Pulmonary artery endothelial cell (primary cell): ENCODE measurements at regions not wholly inside any gene's neighbourhood (a gene's known extent, or its start where the extent isn't known, plus 50 kb on each side); places are given as distances from the start of the nearest gene placed in this dataset.

ENCODE experiments used
- DNase-seq: peaks from one replicate; pipeline ENCODE4 v3.0.0-alpha.2; 2011; ENCODE audit warnings: low read depth, low spot score

DNA sequence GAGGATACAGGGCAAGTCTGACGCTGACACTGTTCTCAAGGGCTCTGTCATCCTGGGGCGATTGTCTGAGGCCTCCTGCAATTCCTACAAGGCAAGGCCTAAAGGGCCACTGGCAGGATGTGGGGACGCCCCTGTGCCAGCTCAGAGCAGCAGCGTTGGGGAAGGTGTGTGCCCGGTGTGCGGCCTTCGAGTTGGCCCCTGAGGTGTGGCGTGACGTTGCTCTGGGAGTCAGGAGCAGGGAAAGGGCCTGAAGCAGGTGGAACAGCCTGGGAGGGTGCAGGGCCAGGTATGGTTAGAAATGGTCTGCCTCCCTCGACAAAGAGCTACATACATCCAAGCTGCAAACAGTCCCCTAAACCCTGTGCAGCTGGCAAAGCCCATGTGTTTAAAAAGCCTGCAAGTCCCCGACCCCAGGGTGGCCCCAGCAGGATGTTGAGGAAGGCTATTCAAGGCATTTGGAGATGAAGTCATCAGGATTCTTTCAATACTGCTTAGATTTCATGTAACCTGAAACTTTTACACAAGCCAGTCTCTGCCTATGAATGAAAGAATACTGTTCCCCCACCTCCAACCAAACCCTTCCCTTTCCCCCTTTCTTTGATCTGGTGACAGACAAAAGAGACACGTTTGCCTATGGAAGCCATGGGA, 142.5 kb upstream of the TNS3 start:
- peak; percentile 15 for DNase-seq

DNA sequence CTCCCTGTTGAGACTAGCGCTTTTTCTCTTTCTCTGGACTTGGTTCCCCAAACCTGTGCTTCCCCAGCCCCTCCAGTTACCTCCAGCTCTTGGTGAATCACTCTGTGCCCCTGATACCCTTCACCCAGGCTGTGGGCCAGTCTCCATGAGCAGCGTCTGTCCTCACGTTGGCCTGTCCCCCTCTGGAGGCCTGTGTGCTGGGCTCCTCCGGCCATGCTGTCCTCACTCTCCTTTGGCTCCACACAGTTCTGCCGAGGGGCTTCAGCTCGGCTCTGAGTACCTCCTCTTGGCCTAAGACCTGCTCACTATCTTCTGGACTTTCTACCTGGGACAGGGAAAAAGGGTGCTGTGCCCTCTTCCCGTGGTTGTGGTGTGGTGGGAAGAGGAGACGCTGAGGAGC, 140.2 kb upstream of the TNS3 start:
- no peak for DNase-seq

DNA sequence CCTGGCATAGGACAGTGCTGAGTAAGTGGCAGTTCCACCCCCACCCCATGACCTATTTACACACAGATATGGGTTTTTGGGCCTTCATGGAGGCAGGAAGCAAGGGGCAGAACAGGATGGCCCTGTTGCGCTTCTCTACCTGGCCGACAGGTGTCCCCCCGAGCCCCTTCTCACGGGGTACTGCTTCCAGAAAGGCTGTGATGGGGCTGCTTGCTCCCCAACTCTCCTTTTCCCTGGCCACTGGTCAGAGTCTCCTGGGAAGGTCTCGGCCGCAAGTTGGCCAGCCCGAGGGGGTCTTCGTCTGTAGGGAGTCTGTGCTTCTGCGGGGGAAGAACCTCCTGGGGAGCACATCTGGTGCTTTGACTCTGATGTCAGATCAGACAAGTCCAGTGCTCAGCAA, 139.8 kb upstream of the TNS3 start:
- DNase-seq: no peak

DNA sequence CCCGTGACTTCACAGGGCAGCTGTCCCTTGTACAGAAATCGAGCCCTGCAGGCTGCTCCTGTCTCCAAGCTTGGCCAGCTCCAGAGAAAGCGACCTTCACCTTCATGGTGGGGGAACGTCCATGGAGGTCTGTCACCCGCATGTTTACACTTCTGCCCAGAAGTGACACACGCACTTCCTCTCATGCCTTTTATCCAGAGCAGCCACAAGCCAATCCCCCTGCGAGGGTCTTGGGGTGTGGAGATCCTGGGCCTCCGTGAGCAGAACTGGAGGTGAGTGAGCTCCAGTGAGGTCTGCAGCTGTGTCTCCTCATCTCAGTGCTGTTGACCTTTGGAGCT, 139.0 kb upstream of the TNS3 start:
- DNase-seq: no peak

DNA sequence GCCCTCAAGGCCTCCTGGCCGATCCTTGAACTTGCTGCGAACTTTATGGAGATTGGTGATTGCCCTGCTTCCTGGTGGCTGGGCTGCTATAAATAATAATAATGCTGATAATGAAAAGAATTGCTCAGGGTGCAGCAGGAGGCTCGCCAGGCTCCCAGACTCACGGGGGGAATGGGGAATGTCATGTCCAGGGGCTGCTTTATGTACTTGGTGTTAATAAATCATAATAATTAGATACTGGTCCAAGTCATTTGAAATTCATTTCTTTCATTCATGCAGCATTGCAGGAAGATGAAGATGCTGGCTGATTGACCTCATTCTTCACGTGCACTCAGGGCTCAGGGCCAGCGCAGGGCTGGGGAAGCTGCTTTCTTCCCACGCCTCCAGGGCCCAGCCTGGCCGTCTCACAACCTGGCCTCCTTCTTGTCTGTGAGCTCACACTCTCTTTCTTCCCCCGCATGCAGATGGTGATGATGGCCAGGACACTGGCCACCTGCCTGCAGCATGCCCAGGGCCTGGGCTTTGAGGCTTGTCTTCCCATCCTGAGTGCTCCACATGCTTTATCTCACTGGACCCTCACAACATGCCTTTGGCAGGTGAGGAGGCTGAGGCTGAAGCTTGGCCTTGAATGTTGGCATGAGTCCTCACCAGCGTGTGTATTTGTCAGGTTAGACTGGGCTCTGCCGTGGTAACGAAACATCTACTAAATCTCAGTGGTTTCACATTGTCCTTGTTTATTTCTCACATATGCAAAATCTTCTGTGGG, 138.4 kb upstream of the TNS3 start:
- DNase-seq: no peak

DNA sequence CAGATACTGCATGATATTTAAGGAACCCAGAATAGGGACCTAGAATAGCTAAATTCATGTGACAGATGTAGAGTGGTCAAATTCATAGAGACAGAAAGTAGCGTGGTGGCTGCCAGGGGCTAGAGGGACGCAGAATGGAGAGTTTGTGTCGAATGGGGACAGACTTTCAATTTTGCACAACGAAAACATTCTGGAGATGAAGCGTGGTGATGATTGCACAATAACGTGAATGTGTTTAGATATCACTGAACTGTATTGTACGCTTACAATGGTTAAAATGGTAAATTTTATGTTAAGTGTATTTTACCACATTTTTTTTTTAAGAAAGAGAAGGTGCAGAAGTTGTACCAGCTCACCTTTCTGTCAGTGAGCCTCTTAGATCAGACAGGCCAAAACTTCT, 137.8 kb upstream of the TNS3 start:
- DNase-seq: no peak

DNA sequence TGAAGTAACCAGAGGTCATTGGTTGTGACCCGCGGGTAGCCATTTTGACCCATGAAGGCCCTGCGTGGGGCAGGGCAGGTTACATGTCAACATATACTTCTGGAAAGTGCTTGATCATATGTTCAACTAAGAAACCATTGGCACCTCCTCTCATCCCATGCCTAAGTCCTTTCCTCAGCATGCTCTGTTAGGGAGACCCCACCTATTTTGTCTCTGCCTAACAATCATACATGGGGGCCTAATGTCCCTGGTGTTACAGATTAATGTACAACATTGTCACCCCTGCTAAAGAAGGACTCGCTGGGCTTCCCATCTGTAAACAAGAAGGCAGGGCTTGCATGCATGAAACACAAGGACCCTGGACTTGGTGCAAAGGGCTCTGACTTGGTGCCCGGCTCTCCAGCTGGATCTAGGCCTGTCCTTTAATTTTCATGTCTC, 133.7 kb upstream of the TNS3 start:
- DNase-seq: no peak

DNA sequence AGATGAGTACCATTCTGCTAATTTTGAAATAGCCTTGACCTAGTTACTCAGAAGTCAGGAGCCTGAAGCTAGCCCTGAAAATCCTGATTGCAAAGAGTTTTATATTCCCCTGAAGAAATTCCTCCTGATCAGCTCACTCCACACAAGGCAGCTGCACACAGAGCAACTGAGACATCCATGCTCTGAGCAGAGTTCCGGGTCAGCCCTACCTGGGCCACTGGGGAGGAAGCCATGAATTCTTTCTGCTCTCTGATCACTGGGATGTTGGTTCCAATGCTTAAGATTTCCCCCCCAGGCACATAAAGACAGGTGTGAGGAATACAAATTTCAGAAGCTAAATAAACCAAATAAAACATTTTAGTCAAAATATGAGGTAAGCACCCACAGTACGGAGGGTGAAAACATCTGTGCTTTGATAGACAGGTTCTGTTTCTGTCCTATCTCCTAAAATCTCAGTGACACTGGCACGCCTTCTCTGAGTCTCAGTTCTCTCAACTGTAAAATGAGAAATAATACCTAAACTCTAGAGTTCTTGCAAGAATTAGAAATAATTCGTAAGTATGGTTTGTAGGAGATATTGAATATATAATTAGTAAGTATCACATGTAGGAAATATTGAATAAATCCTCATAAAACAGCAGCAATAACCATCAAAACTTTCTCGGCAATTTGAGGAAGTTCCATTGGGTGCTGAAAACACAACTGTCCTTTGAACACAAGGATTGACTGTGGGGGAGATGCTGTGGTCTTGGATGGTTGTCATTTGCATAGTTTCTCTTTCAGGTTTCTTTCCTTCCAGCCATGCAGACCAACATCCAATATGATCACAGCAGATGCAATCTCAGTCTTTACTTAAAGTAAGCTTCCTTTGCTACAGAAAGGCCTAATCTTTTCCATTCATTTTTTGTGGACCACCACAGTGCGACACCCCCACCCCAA, 133.0 kb upstream of the TNS3 start:
- no peak for DNase-seq

DNA sequence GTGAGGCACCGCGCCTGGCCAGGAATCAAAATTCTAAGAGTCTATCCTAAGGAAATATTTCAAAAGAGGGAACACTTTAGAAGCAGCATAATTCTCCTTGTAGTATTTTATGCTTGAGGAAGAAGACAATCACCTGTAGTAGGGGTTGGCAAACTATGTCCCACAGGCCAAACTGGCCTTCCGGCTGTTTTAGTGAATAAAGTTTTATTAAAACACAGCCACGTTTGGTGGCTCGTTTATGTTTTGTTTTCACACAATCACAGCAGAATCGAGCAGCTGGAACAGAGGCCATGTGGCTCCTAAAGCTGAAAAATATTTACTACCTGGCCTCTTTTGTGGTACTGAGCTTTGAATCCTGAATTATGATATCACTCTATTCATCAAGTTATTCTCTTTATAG, 131.7 kb upstream of the TNS3 start:
- DNase-seq: no peak

DNA sequence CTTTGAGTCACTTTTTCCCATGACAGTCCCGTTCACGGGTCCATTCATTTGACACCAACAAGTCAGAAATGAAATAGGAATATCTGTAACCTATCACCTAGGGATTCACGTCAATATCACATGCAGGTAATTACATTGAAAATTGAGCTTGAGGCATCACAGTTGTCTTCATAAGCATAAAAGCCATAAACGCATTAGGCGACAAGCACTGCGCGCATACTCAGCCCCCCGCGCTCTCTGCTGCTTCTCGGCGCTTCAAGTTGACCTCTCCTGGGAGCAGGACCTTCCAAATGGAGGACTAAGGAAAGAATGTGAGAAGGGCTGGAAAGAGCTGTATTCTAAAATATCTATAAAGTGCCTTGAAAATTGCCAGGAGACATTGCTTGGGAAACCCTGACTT, 130.5 kb upstream of the TNS3 start:
- DNase-seq: no peak

DNA sequence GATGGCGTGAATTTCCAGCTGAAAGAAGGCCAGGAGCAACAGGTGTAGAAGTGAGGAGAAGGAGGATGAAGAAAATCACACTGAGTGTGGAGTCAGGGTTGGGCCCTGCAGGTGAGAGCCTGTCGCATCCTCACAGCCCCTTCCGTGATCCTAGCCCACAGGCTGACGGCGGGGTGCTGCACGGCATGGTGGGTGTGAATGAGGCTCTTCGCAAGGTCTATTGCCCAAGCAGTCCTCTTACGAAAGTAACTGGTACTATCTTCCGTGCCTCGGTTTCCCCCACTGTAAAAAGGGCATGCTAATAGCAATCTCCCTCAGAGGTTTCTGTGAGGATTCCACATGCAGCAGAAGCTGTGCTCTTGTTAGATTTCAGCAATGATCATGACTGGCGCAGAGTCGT, 129.9 kb upstream of the TNS3 start:
- no peak for DNase-seq

DNA sequence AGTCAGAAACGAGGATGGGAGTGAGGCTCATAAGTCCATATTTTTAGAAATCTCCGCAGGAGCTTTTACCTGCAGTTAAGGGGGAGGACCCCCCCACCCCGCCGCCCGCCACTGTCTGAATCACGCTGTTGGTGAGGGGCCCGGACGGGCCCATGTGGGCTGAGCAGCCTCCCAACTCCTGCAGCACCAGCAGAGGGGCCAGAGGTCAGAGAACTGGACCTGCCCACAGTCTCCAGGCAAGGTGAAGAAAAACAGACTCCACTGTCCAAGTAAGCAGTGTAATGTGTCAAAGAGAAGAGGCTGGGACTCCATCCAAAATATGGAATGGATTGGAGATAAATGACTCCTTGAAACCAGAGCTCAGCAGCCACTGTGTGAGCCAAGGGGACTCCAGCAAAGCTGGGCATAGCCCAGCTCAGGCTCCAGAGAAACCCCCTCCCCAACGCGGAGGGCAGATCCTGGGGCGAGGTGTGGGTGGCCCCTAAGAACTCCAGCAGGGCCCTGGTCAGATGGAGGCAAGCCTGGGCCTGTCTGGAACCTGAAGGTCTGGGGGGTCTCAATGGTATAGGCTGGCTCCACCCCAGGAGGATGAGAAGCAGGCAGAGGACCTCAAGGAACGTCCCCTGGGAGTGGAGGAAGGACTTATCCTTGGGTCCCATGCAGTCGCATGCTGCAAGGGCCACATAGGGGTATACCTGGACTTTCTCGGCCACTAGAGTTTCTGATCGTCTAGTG, 128.5 kb upstream of the TNS3 start:
- no peak for DNase-seq

DNA sequence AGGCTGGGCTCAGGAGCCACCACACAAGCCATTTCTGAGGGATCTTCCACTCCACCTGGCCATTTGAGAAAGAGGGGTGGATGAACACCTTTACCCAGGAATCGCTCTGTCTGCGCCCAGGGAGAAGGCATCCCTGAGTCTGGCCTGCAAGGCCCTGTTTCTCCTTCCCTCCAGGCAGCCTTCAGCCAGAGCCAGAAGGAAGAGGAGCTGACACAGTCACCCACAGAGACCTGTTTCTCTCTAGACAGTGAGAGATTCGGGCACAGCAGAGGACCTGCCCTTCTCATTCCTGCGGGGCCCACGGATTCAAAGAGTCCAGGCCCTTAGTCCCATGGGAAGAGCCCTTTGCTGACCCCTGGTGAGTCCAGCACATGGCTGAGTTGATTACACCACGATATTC, 127.5 kb upstream of the TNS3 start:
- DNase-seq: no peak

DNA sequence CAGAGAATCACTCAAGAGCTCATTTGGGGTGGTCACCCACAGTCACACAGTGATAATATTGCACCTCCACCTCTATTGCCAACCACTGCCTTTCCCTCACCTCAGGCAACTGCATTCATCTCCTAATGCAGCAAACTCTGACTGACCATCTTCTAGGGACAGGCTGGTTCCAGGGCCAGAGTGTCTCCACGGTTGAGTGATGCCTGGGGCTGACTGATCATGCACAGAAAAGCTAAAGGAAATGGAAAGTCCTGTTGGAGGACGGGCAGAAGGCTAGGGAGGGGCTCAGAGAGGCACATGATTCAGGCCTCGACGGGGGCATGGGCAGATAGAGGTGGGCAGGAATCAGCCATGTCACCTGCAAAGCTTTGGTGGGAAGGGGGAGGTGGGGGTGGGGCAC, 127.1 kb upstream of the TNS3 start:
- DNase-seq: no peak

DNA sequence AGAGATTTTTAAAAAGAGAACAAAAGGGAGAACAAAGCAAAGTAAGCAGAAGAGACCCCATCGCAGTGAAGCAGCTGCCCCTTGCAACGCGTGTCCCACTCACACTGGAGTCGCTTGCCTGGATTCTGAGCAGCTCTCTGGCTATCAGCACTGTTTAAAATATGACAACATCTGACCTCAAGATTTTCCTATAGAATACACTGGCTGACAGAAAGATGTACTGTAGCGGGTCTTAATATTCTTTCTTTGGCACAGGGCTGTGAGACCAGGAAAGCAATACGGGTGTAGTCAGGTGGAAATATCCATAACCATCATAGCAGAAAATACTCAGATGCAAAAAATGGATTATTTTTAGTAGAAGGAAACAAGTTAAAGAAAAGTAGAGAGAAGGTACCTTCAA, 125.7 kb upstream of the TNS3 start:
- no peak for DNase-seq

DNA sequence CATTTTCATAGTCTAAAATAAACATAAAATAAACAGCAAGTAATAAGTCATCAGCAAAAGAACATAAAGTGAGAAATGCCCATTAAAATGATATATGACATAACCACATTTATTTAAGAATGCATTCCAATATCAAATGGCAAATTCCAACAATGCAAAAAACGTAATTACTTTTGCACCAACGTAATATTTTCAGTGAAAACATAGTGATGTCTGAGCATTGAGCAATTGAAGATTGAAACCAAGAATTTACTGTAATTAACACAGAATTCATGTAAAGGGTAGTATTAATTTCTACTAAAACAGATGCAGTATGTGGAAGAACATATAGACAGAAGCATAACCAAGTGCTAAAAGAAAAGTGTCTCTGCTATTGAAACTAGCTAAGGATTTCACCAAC, 123.0 kb upstream of the TNS3 start:
- no peak for DNase-seq

DNA sequence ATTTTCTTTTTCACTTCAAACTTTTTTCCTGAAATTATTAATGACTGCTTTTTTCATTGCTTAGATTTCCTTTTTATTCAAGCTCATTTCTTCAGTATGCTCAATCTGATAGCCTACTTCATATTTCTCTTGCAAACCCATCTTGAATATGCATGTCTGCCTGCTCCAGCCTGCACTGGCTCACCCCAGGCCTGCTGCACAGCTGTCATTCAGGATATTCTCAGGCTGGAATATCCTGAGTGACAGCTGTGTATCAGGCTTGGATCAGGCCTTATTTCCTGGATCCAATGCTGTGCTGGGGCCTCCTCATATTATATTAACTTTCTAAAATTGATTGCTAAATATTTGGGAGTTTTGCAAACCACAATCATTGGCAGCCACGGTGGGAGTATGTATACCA, 120.2 kb upstream of the TNS3 start:
- DNase-seq: no peak

DNA sequence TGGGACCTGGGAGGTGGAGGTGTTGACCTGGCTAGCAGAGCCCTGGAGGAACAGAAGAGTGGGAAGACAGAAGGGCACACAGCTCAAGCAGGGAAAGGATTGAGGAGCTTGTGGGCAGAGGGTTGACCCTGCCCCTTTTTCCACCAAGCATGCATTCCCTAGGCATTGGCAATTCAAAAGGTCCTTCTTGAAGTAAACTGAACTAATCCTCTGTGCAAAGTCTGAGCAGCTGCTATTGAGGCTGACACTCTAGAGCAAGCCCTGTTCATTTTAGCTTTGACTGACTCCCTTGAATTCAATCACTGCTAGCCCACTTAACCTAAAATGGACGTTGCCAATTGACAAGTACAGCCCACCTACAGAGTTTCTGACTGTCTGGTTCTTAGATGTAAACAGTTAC, 116.5 kb upstream of the TNS3 start:
- DNase-seq: no peak

DNA sequence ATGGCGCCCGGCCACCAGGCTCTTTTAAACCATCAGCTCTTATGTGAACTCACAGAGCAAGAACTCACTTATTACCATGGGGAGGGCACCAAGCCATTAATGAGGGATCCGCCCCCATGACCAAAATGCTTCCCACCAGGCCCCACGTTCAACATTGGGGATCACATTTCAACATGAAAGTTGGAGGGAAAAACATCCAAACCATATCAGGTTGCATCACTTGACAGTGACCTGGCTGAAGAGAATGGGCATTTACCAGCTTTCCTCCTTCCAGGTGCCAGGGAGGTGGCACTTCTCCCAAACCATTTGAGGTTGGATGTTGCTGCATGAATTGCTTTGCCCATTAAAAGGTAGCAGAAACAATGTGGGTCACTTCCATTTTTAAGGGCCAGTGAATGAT, 115.6 kb upstream of the TNS3 start:
- DNase-seq: no peak

DNA sequence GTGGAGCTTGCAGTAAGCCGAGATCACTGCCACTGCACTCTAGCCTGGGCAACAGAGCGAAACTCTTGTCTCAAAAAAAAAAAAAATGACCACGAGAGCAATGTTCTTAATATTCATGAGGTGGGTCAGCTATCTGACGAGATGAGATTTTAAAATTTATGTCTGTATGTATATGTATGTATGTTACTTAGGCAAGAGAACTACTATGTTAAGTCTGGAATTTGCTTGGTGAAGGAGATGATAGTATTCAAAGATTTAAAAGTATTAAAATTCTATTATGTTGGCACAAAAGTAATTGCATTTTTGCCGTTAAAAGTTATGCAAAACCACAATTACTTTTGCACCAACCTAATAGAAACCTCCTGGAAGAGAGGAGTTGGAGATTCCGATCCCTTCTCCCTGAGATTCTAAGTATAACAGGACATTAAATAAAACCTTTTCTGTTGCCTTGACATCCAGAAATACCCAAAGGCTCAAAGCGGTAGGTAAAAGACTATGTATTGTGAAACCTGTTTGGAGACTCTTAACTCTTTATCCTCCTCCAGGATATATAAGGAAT, 114.3 kb upstream of the TNS3 start:
- no peak for DNase-seq

DNA sequence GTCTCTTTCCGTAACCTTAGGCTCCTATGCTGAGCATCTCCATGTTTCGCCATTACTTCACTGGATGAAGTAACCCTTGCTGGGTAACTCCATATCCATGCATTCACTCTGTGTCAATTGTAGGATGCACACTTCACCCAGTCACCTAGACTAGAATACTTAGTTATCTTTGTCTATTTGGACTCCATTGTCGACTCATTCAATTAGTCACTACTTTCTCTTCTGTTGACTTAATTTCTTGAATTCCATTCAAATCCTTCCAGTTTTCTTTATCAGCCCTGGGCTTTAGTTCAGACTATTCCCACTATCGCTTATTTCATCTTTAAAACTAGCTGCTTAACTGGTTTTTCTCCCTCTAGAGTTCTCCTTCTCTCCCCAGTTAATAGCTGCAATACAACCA, 111.3 kb upstream of the TNS3 start:
- DNase-seq: no peak
